Glutamatergic neuron (in vitro differentiated cells): ENCODE measurements at regions not wholly inside any gene's neighbourhood (a gene's known extent, or its start where the extent isn't known, plus 50 kb on each side); places are given as distances from the start of the nearest gene placed in this dataset.

ENCODE experiments used
- DNase-seq: peaks from one replicate; pipeline ENCODE4 v3.0.0; 2022
- H3K27ac Mint-ChIP-seq: one replicate; pipeline ENCODE4 v1.8.0; 2020; ENCODE audit warnings: mild to moderate bottlenecking, mixed read lengths, inconsistent platforms; ENCODE audit not compliant: unreplicated experiment
- H3K27me3 Mint-ChIP-seq: one replicate; pipeline ENCODE4 v1.8.0; 2020; ENCODE audit warnings: mild to moderate bottlenecking, moderate library complexity, mixed read lengths, inconsistent platforms; ENCODE audit not compliant: unreplicated experiment
- H3K36me3 Mint-ChIP-seq: one replicate; pipeline ENCODE4 v1.8.0; 2020; ENCODE audit warnings: mild to moderate bottlenecking, mixed read lengths, inconsistent platforms; ENCODE audit not compliant: unreplicated experiment
- H3K4me1 Mint-ChIP-seq: one replicate; pipeline ENCODE4 v1.8.0; 2020; ENCODE audit warnings: mild to moderate bottlenecking, low read depth, mixed read lengths, inconsistent platforms; ENCODE audit not compliant: unreplicated experiment
- H3K4me3 Mint-ChIP-seq: one replicate; pipeline ENCODE4 v1.8.0; 2020; ENCODE audit warnings: mild to moderate bottlenecking, mixed read lengths, inconsistent platforms; ENCODE audit not compliant: unreplicated experiment
- H3K9me3 Mint-ChIP-seq: one replicate; pipeline ENCODE4 v1.8.0; 2020; ENCODE audit warnings: mild to moderate bottlenecking, moderate library complexity, mixed read lengths, inconsistent platforms; ENCODE audit not compliant: unreplicated experiment
- CTCF ChIP-seq: fragments of 200-600 bp; sonication (generic); IDR thresholded peaks from one replicate; pipeline ENCODE4 v1.5.0; 2021; ENCODE audit not compliant: partially characterized antibody, unreplicated experiment

- H3K4me3 Mint-ChIP-seq: no peak overlapping the region
- H3K4me1 Mint-ChIP-seq: peaks cover 7% of the 10 kb centered on the region
- no peak for TF ChIP-seq CTCF
- no peak for DNase-seq
- H3K27ac Mint-ChIP-seq: no peak overlapping the region
- no peaks in the 10 kb centered on the region for H3K27me3 Mint-ChIP-seq
- peaks cover 5% of the 10 kb centered on the region for H3K9me3 Mint-ChIP-seq
- no peaks in the 10 kb centered on the region for H3K36me3 Mint-ChIP-seq
These were observed 276.9 kb upstream of the KLF14 start for GRCh38 chr7:131010717-131011431.

- peaks cover 7% of the 10 kb centered on the region for H3K4me1 Mint-ChIP-seq
- no peak overlapping the region for H3K4me3 Mint-ChIP-seq
- no peaks in the 10 kb centered on the region for H3K36me3 Mint-ChIP-seq
- H3K27me3 Mint-ChIP-seq: no peaks in the 10 kb centered on the region
- DNase-seq: no peak
- TF ChIP-seq CTCF: no peak
- peaks cover 5% of the 10 kb centered on the region for H3K9me3 Mint-ChIP-seq
- no peak overlapping the region for H3K27ac Mint-ChIP-seq
These were observed 277.4 kb upstream of the KLF14 start for GRCh38 chr7:131011432-131011742.

- Mint-ChIP-seq H3K27me3 (no peaks in the 10 kb centered on the region), H3K9me3 (peaks cover 6% of the 10 kb centered on the region), H3K27ac (no peak overlapping the region), H3K36me3 (no peaks in the 10 kb centered on the region), H3K4me3 (no peak overlapping the region), H3K4me1 (peaks cover 7% of the 10 kb centered on the region)
- no peak for DNase-seq
- TF ChIP-seq CTCF: no peak
These were observed 278.0 kb upstream of the KLF14 start for GRCh38 chr7:131011976-131012375.

- Mint-ChIP-seq H3K9me3 (peaks cover 4% of the 10 kb centered on the region), H3K27me3 (no peaks in the 10 kb centered on the region), H3K36me3 (no peaks in the 10 kb centered on the region), H3K4me3 (no peak overlapping the region), H3K4me1 (peaks cover 3% of the 10 kb centered on the region), H3K27ac (no peak overlapping the region)
- DNase-seq: no peak
- no peak for TF ChIP-seq CTCF
These were observed 278.5 kb upstream of the KLF14 start for GRCh38 chr7:131012477-131013031.

- TF ChIP-seq CTCF: no peak
- DNase-seq: no peak
- H3K27me3 Mint-ChIP-seq: no peaks in the 10 kb centered on the region
- no peak overlapping the region for H3K4me3 Mint-ChIP-seq
- H3K9me3 Mint-ChIP-seq: peaks cover 6% of the 10 kb centered on the region
- H3K36me3 Mint-ChIP-seq: no peaks in the 10 kb centered on the region
- no peak overlapping the region for H3K27ac Mint-ChIP-seq
- peaks cover 2% of the 10 kb centered on the region for H3K4me1 Mint-ChIP-seq
These were observed 279.7 kb upstream of the KLF14 start for GRCh38 chr7:131013716-131014115.
